Vagina (tissue), 2 donors: ENCODE measurements at regions not wholly inside any gene's neighbourhood (a gene's known extent, or its start where the extent isn't known, plus 50 kb on each side); places are given as distances from the start of the nearest gene placed in this dataset.

Experiments used
- POLR2A ChIP-seq, 2 donors: fragments of 450-650 bp; IDR thresholded peaks; one replicate each; pipeline ENCODE4 v1.6.1; 2017; ENCODE audit warnings: antibody characterized with exemption in 2 of 2, mild to moderate bottlenecking in 2 of 2, moderate library complexity in 2 of 2
- POLR2AphosphoS5 ChIP-seq, 2 donors: sonication (generic); formaldehyde crosslinking; IDR thresholded peaks; one replicate each; pipeline ENCODE4 v1.9.0; 2017; ENCODE audit warnings: antibody characterized with exemption in 2 of 2, mild to moderate bottlenecking in 2 of 2, low read depth in 1 of 2; ENCODE audit not compliant: insufficient read depth in 1 of 2
- TF ChIP-seq, protein P1 (sequence below), 3 experiments: fragments of 450-650 bp in 2 of 3; fragments of 200-600 bp in 1 of 3; sonication (generic) in 1 of 3; IDR thresholded peaks; one replicate each; pipeline ENCODE4 v1.5.1; 2017 to 2019; ENCODE audit warnings: antibody characterized with exemption in 3 of 3, mild to moderate bottlenecking in 2 of 3, moderate library complexity in 2 of 3

DNA sequence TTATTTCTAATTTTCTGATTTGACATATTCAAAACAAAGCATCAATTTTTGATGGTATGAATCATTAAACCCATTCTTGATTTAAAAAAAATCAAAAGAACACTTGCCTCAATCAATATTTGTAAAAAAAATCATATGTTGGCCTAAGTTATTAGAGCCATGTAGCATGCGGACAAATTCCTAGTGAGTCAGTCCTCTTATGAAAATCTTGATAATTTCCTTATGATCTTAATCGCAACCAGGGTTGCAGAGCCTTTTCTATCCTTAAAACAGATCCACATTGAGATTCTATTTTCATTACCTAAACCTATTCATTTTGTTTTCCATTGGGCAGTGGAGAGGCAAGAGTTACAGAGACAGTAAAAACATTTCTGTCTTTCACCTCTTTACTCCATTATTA lies 203.2 kb downstream of the ARL4A start:
- TF ChIP-seq, protein P1, sequence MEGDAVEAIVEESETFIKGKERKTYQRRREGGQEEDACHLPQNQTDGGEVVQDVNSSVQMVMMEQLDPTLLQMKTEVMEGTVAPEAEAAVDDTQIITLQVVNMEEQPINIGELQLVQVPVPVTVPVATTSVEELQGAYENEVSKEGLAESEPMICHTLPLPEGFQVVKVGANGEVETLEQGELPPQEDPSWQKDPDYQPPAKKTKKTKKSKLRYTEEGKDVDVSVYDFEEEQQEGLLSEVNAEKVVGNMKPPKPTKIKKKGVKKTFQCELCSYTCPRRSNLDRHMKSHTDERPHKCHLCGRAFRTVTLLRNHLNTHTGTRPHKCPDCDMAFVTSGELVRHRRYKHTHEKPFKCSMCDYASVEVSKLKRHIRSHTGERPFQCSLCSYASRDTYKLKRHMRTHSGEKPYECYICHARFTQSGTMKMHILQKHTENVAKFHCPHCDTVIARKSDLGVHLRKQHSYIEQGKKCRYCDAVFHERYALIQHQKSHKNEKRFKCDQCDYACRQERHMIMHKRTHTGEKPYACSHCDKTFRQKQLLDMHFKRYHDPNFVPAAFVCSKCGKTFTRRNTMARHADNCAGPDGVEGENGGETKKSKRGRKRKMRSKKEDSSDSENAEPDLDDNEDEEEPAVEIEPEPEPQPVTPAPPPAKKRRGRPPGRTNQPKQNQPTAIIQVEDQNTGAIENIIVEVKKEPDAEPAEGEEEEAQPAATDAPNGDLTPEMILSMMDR (IDR thresholded peaks at IDR 0.05), result no peak
- TF ChIP-seq POLR2AphosphoS5 (IDR thresholded peaks at IDR 0.05; ENCODE audit: insufficient read depth in 1 of 2, low read depth in 1 of 2) (no peak), POLR2A (IDR thresholded peaks at IDR 0.05) (no peak)
